Calu3 (cell line): ENCODE measurements at regions not wholly inside any gene's neighbourhood (a gene's known extent, or its start where the extent isn't known, plus 50 kb on each side); places are given as distances from the start of the nearest gene placed in this dataset.

Experiments
- BruUV-seq: library from RNA; stranded (reverse); fragments of 400-500 nt; replicated peaks from 2 replicates; lab custom pipeline; 2021; lab: Mats Ljungman, UMichigan
- CTCF ChIA-PET: fragments of 300-600 bp; sonication (Branson Sonifier 250); formaldehyde crosslinking; loops from one replicate; lab custom pipeline; 2022; ENCODE audit warnings: antibody characterized with exemption; lab: Charles Lee
- DNase-seq: peaks from one replicate; pipeline ENCODE4 v3.0.0; 2022
- H3K27ac Mint-ChIP-seq: one replicate; pipeline ENCODE4 v1.8.0; 2022; ENCODE audit warnings: mixed read lengths; ENCODE audit not compliant: unreplicated experiment
- H3K27me3 Mint-ChIP-seq: one replicate; pipeline ENCODE4 v1.8.0; 2022; ENCODE audit warnings: mixed read lengths; ENCODE audit not compliant: unreplicated experiment
- H3K36me3 Mint-ChIP-seq: one replicate; pipeline ENCODE4 v1.8.0; 2022; ENCODE audit warnings: mild to moderate bottlenecking, moderate library complexity, mixed read lengths; ENCODE audit not compliant: insufficient read depth, unreplicated experiment
- H3K4me1 Mint-ChIP-seq: one replicate; pipeline ENCODE4 v1.8.0; 2022; ENCODE audit warnings: mild to moderate bottlenecking, low read depth, mixed read lengths; ENCODE audit not compliant: unreplicated experiment
- H3K4me3 Mint-ChIP-seq: one replicate; pipeline ENCODE4 v1.8.0; 2022; ENCODE audit warnings: mild to moderate bottlenecking, low read depth, moderate library complexity, mixed read lengths; ENCODE audit not compliant: unreplicated experiment
- H3K9me3 Mint-ChIP-seq: one replicate; pipeline ENCODE4 v1.8.0; 2022; ENCODE audit warnings: low read depth, mixed read lengths; ENCODE audit not compliant: unreplicated experiment
- intact Hi-C: fragments of 100-400 bp; cut with micrococcal nuclease; formaldehyde crosslinking; loops from one replicate; pipeline ENCODE4 v1.10.0; 2022; ENCODE audit not compliant: unreplicated experiment
- TF ChIP-seq, protein P1 (sequence below): fragments of 200-600 bp; IDR thresholded peaks from one replicate; pipeline ENCODE4 v1.8.0; 2022; ENCODE audit warnings: antibody characterized with exemption; ENCODE audit not compliant: unreplicated experiment

DNA sequence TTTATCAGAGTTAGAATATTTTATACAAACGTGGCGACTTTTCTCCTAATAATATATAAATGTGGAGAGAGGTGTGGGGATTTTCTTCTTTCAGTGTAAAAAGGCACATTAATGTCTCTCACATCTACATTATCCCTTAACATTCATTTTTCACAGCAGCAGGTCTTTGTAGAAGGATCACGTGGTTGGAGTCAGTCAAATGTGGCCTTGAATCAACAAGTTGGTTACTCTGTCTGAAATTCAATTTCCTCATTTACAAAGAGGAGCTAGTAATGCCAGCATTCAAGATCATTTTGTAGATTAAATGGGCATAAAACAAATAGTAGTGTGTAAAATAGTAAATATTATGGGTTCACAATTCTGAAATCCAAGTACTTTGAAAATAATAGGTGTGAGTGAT lies 183.1 kb upstream of the SEMA3E start:
- no peak overlapping the region for H3K27ac Mint-ChIP-seq
- CTCF ChIA-PET, result no interaction called here

DNA sequence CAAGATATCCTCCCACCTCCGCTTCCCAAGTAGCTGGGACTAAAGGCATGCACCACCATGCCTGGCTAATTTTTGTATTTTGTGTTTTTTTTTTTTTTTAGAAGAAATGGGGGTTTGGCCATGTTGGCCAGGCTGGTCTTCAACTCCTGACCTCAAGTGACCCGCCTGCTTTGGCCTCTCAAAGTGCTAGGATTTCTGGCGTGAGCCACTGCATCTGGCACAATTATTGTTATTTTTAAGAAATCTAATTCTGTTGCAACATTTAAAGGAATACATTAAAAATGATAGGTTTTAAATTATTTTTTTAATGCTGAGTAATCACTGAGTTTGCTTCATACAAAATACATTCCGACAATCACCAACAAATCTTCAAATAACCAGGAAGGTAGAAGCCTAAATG lies 178.1 kb upstream of the SEMA3E start:
- H3K4me1 Mint-ChIP-seq, result peaks cover 11% of the 10 kb centered on the region
- CTCF ChIA-PET, result no interaction called here
- TF ChIP-seq, protein P1, sequence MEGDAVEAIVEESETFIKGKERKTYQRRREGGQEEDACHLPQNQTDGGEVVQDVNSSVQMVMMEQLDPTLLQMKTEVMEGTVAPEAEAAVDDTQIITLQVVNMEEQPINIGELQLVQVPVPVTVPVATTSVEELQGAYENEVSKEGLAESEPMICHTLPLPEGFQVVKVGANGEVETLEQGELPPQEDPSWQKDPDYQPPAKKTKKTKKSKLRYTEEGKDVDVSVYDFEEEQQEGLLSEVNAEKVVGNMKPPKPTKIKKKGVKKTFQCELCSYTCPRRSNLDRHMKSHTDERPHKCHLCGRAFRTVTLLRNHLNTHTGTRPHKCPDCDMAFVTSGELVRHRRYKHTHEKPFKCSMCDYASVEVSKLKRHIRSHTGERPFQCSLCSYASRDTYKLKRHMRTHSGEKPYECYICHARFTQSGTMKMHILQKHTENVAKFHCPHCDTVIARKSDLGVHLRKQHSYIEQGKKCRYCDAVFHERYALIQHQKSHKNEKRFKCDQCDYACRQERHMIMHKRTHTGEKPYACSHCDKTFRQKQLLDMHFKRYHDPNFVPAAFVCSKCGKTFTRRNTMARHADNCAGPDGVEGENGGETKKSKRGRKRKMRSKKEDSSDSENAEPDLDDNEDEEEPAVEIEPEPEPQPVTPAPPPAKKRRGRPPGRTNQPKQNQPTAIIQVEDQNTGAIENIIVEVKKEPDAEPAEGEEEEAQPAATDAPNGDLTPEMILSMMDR, result no peak
- no peaks in the 10 kb centered on the region for H3K36me3 Mint-ChIP-seq
- H3K4me3 Mint-ChIP-seq, result no peak overlapping the region
- intact Hi-C loops, result no loop called here
- H3K27ac Mint-ChIP-seq, result no peak overlapping the region
- H3K9me3 Mint-ChIP-seq, result no peaks in the 10 kb centered on the region
- DNase-seq, result no peak
- no TSS peak for BruUV-seq
- H3K27me3 Mint-ChIP-seq, result no peaks in the 10 kb centered on the region

More for the DNA sequence above, 183.1 kb upstream of the SEMA3E start:
- no peak for DNase-seq
- Mint-ChIP-seq H3K4me1 (no peaks in the 10 kb centered on the region), H3K4me3 (no peak overlapping the region), H3K9me3 (no peaks in the 10 kb centered on the region), H3K36me3 (no peaks in the 10 kb centered on the region), H3K27me3 (no peaks in the 10 kb centered on the region)
- no TSS peak for BruUV-seq
- intact Hi-C loops, result no loop called here
- TF ChIP-seq, protein P1, result no peak

DNA sequence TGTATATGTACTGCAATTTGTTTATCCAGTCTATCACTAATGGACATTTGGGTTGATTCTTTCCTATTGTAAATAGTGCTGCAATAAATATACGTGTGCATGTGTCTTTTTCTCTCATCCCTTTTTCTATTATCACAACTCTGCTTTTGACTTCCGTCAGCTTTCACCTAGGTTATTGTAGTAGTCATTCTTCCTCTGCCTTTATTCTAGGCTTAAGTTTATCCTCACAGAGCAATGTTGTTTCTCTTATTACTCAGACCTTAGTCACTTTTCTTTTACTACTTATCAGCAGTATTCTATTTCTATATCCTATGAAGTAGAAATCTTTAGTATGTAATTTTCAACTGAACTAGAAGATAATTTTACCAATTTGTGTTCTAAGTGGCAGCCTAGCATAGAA lies 175.3 kb upstream of the SEMA3E start:
- Mint-ChIP-seq H3K9me3 (no peaks in the 10 kb centered on the region), H3K4me3 (no peak overlapping the region), H3K4me1 (peaks cover 33% of the 10 kb centered on the region), H3K27ac (peak overlapping the region; percentile 52), H3K36me3 (no peaks in the 10 kb centered on the region), H3K27me3 (no peaks in the 10 kb centered on the region)
- CTCF ChIA-PET, result no interaction called here
- TF ChIP-seq, protein P1, result no peak
- no peak for DNase-seq
- no TSS peak for BruUV-seq
- intact Hi-C loops, result no loop called here

DNA sequence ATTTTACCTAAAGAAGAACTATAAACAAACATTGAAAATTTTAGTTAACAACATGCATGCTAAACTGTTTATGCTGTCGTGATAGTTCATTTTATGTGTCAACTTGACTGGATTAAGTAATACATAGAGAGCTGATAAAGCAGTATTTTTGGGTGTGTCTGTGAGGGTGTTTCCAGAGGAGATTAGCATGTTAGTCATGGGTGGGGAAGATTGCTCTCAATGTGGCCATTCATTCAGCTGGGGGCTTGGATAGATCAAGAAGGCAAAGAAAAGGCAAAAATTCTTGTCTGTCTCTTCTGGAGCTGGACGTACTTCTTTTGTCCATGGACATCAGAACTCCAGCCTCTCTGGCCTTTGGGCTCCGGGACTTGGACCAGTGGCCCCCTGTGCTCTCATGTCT lies 172.9 kb upstream of the SEMA3E start:
- DNase-seq, result no peak

More for the DNA sequence above, 172.9 kb upstream of the SEMA3E start:
- H3K9me3 Mint-ChIP-seq, result no peaks in the 10 kb centered on the region
- no peak overlapping the region for H3K27ac Mint-ChIP-seq
- no peak overlapping the region for H3K4me3 Mint-ChIP-seq
- BruUV-seq, result no TSS peak
- H3K27me3 Mint-ChIP-seq, result no peaks in the 10 kb centered on the region
- H3K36me3 Mint-ChIP-seq, result no peaks in the 10 kb centered on the region
- H3K4me1 Mint-ChIP-seq, result peaks cover 33% of the 10 kb centered on the region
- CTCF ChIA-PET, result no interaction called here
- TF ChIP-seq, protein P1, result no peak
- intact Hi-C loops, result no loop called here
